Fibroblast of lung (primary cell): ENCODE measurements at regions not wholly inside any gene's neighbourhood (a gene's known extent, or its start where the extent isn't known, plus 50 kb on each side); places are given as distances from the start of the nearest gene placed in this dataset.
A peak's percentile ranks its signal among the peaks of the same experiment; 100 is the strongest.

Experiments
- DNase-seq, 2 donors: peaks; one replicate each; pipeline versions ENCODE4 v3.0.0 to v3.0.0-alpha.2; 2010; ENCODE audit warnings: low read depth in 2 of 2
- H2AFZ ChIP-seq: 2 replicates; pipeline ENCODE4 v1.5.1; 2012; ENCODE audit warnings: low read length, control low read depth, inconsistent platforms
- H3K27ac ChIP-seq: 2 replicates; pipeline ENCODE4 v1.5.1; 2011; ENCODE audit warnings: low read length, control low read depth; ENCODE audit not compliant: insufficient read depth
- H3K27me3 ChIP-seq: 2 replicates; pipeline ENCODE4 v1.5.1; 2011; ENCODE audit warnings: mild to moderate bottlenecking, low read length; ENCODE audit not compliant: control insufficient read depth, insufficient read depth
- H3K36me3 ChIP-seq: 2 replicates; pipeline ENCODE4 v1.5.1; 2011; ENCODE audit warnings: low read length; ENCODE audit not compliant: control insufficient read depth, insufficient read depth
- H3K4me1 ChIP-seq: 2 replicates; pipeline ENCODE4 v1.5.1; 2011; ENCODE audit warnings: low read length; ENCODE audit not compliant: control insufficient read depth, insufficient read depth; ENCODE audit errors: extremely low read depth
- H3K4me2 ChIP-seq: 2 replicates; pipeline ENCODE4 v1.5.1; 2011; ENCODE audit warnings: low read length, control low read depth; ENCODE audit not compliant: insufficient read depth; ENCODE audit errors: extremely low read depth
- H3K4me3 ChIP-seq, 4 experiments: fragments of 200-600 bp in 1 of 4; sonication (generic) in 1 of 4; replicated peaks in 1 of 4; 2 replicates each; pipeline ENCODE4 v1.5.1; 2011 to 2016; ENCODE audit warnings: low read length in 4 of 4, low read depth in 3 of 4, mild to moderate bottlenecking in 3 of 4, control low read depth in 2 of 4, inconsistent platforms in 1 of 4, mixed read lengths in 1 of 4; ENCODE audit not compliant: insufficient read depth in 1 of 4; ENCODE audit errors: control extremely low read depth in 1 of 4
- H3K79me2 ChIP-seq: 2 replicates; pipeline ENCODE4 v1.5.1; 2012; ENCODE audit warnings: mild to moderate bottlenecking, low read length, inconsistent platforms; ENCODE audit not compliant: control insufficient read depth, insufficient read depth
- H3K9ac ChIP-seq: 2 replicates; pipeline ENCODE4 v1.5.1; 2011; ENCODE audit warnings: mild to moderate bottlenecking, low read length, control low read depth; ENCODE audit not compliant: insufficient read depth
- H3K9me3 ChIP-seq: 2 replicates; pipeline ENCODE4 v1.5.1; 2012; ENCODE audit warnings: low read depth, low read length; ENCODE audit not compliant: control insufficient read depth, insufficient read depth
- H4K20me1 ChIP-seq: 2 replicates; pipeline ENCODE4 v1.5.1; 2011; ENCODE audit warnings: low read length; ENCODE audit not compliant: control insufficient read depth, insufficient read depth; ENCODE audit errors: extremely low read depth
- CTCF ChIP-seq, 2 donors: IDR thresholded peaks in 1 of 2; conservative IDR thresholded peaks in 1 of 2; 1 replicate in 1 of 2; 2 replicates in 1 of 2; pipeline ENCODE4 v1.5.1; 2011 to 2012; ENCODE audit warnings: low read length in 2 of 2, control low read depth in 1 of 2, inconsistent platforms in 1 of 2, low read depth in 1 of 2, mild to moderate bottlenecking in 1 of 2
- EZH2 ChIP-seq: IDR thresholded peaks from 2 replicates; pipeline ENCODE4 v1.5.1; 2012; ENCODE audit warnings: low read length, control low read depth, mild to moderate bottlenecking; ENCODE audit errors: missing control alignments

DNA sequence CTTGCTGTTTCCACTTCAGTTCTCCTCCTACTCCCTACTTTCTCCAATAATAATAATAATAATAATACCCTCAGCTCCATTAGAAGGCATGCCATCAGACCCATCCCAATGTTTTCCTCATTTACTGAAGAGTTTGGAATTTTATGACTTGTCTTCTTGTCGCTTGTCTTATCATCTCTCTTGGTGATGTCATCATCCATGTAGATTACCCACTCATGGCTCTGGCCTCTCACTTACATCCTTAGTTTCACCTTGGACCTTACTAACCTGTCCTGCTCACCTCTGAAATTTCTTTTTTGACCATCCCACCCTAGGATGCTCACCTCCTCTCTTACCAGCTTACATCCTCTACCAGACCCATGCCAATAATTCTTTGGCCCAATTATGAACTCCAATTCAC is 329.3 kb downstream of the ACTL7B start:
- H3K79me2 ChIP-seq = no peaks in the 10 kb centered on the region
- H3K27ac ChIP-seq = no peak overlapping the region
- no peaks in the 10 kb centered on the region for H4K20me1 ChIP-seq
- H2AFZ ChIP-seq = no peak overlapping the region
- no peaks in the 10 kb centered on the region for H3K4me1 ChIP-seq
- H3K36me3 ChIP-seq = no peaks in the 10 kb centered on the region
- no peak overlapping the region for H3K4me3 ChIP-seq
- no peak for TF ChIP-seq EZH2
- no peak for TF ChIP-seq CTCF (conservative IDR thresholded peaks at IDR 0.05 in 1 of 2, IDR thresholded peaks at IDR 0.05 in 1 of 2; ENCODE audit: low read depth in 1 of 2, low read length in 2 of 2)
- no peak for DNase-seq
- H3K27me3 ChIP-seq = no peaks in the 10 kb centered on the region
- no peaks in the 10 kb centered on the region for H3K9me3 ChIP-seq
- H3K9ac ChIP-seq = no peak overlapping the region
- H3K4me2 ChIP-seq = no peak overlapping the region

GRCh38 chr9:108525186-108525585 is 330.6 kb downstream of the ACTL7B start:
- Histone ChIP-seq H3K4me3 (no peak overlapping the region), H2AFZ (no peak overlapping the region), H3K4me1 (no peaks in the 10 kb centered on the region), H3K9me3 (no peaks in the 10 kb centered on the region), H3K36me3 (no peaks in the 10 kb centered on the region), H3K27me3 (no peaks in the 10 kb centered on the region), H3K79me2 (no peaks in the 10 kb centered on the region), H3K27ac (no peak overlapping the region), H3K9ac (no peak overlapping the region), H4K20me1 (no peaks in the 10 kb centered on the region), H3K4me2 (no peak overlapping the region)
- DNase-seq = no peak
- TF ChIP-seq CTCF (conservative IDR thresholded peaks at IDR 0.05 in 1 of 2, IDR thresholded peaks at IDR 0.05 in 1 of 2; ENCODE audit: low read depth in 1 of 2, low read length in 2 of 2) (no peak), EZH2 (no peak)

DNA sequence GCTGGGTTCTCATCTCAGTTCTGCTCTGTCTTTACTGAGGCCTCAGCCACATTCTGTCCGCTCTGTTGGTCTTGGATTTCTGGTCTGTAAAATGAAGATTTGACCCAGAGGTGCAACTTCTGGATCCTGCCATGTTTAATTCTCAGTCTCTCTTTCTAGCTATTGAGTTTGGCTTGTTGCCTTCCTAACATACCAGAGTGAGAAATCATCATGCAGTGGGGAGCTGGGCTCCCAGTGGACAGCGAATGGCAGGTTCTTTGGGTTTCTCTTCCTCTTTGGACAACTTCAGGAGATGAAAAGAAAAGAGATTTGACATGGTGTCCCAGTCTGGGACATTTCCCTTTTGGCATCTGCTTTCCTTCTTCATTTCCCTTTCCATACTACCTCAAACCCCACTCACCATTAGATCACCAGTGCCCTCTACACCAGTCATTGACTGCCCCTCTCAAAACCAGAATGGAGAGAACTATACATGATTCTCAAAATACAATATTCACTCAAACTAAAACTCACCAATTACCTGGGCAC is 334.7 kb downstream of the ACTL7B start:
- Histone ChIP-seq H3K36me3 (no peaks in the 10 kb centered on the region), H2AFZ (no peak overlapping the region), H3K27ac (no peak overlapping the region), H3K4me2 (no peak overlapping the region), H3K27me3 (no peaks in the 10 kb centered on the region), H3K9me3 (no peaks in the 10 kb centered on the region), H3K4me3 (no peak overlapping the region), H3K79me2 (no peaks in the 10 kb centered on the region), H4K20me1 (no peaks in the 10 kb centered on the region), H3K4me1 (no peaks in the 10 kb centered on the region), H3K9ac (no peak overlapping the region)
- TF ChIP-seq EZH2 = no peak
- no peak for TF ChIP-seq CTCF (conservative IDR thresholded peaks at IDR 0.05 in 1 of 2, IDR thresholded peaks at IDR 0.05 in 1 of 2; ENCODE audit: low read depth in 1 of 2, low read length in 2 of 2)
- DNase-seq = peak; percentile 63 to 69
